ENCODE measurements at regions not wholly inside any gene's neighbourhood (a gene's known extent, or its start where the extent isn't known, plus 50 kb on each side); places are given as distances from the start of the nearest gene placed in this dataset.

- TF ChIP-seq ETS1 (IDR thresholded peaks at IDR 0.05) (no peak), ZNF331 (CRISPR knock-in tag; IDR thresholded peaks at IDR 0.05; ENCODE audit: low read depth) (no peak), ZNF114 (CRISPR knock-in tag; IDR thresholded peaks at IDR 0.05) (no peak), POLR2AphosphoS5 (IDR thresholded peaks at IDR 0.05; ENCODE audit: low read depth) (no peak), CTCF (conservative IDR thresholded peaks at IDR 0.05; ENCODE audit: low read depth in 2 of 2) (no peak), EZH2 (IDR thresholded peaks at IDR 0.05; ENCODE audit: low read depth, unreplicated experiment) (no peak)
Measured at GRCh38 chrX:43566170-43566569, 89.9 kb upstream of the MAOA start (continued).

- Mint-ChIP-seq H3K4me1 (no peaks in the 10 kb centered on the region), H3K9me3 (no peaks in the 10 kb centered on the region), H3K36me3 (ENCODE audit: low read depth) (no peaks in the 10 kb centered on the region), H3K4me3 (no peak overlapping the region), H3K27ac (no peak overlapping the region), H3K27me3 (ENCODE audit: insufficient read depth, low read depth, poor library complexity) (no peaks in the 10 kb centered on the region)
- H3K9me2 ChIP-seq (ENCODE audit: insufficient read depth) = no peaks in the 10 kb centered on the region
- H2AFZ ChIP-seq = no peak overlapping the region
- no peak overlapping the region for H3K4me2 ChIP-seq
- no peaks in the 10 kb centered on the region for H3K79me2 ChIP-seq (replicated peaks; ENCODE audit: insufficient read depth)
- ATAC-seq (no peak), DNase-seq (ENCODE audit: low spot score) (no peak)
- no peaks in the 10 kb centered on the region for H4K20me1 ChIP-seq (replicated peaks; ENCODE audit: insufficient read depth)
- H3F3A ChIP-seq (replicated peaks; ENCODE audit: low read depth) = no peaks in the 10 kb centered on the region
- no peak overlapping the region for H3K4me3 ChIP-seq
- no peak for TF ChIP-seq JUNB (IDR thresholded peaks at IDR 0.05; ENCODE audit: unreplicated experiment)
- no peak for TF ChIP-seq CTCF (conservative IDR thresholded peaks at IDR 0.05; ENCODE audit: low read depth in 2 of 2)
- TF ChIP-seq EZH2 (IDR thresholded peaks at IDR 0.05; ENCODE audit: low read depth, unreplicated experiment) = no peak
- TF ChIP-seq ZNF331 (CRISPR knock-in tag; IDR thresholded peaks at IDR 0.05; ENCODE audit: low read depth) = no peak
- TF ChIP-seq ZNF114 (CRISPR knock-in tag; IDR thresholded peaks at IDR 0.05) = no peak
- no peak for TF ChIP-seq POLR2AphosphoS5 (IDR thresholded peaks at IDR 0.05; ENCODE audit: low read depth)
- TF ChIP-seq EZH2phosphoT487 (IDR thresholded peaks at IDR 0.05; ENCODE audit: unreplicated experiment) = no peak
- TF ChIP-seq ETS1 (IDR thresholded peaks at IDR 0.05) = no peak
- TF ChIP-seq REST (IDR thresholded peaks at IDR 0.05; ENCODE audit: unreplicated experiment) = no peak
- no peak for TF ChIP-seq STAT1 (IDR thresholded peaks at IDR 0.05; ENCODE audit: unreplicated experiment)
- H3K27me3 ChIP-seq (ENCODE audit: insufficient read depth) = no peaks in the 10 kb centered on the region
- H3K36me3 ChIP-seq (ENCODE audit: insufficient read depth) = no peaks in the 10 kb centered on the region
- H3K27ac ChIP-seq (ENCODE audit: low read depth) = no peak overlapping the region
- no peaks in the 10 kb centered on the region for H3K4me1 ChIP-seq (ENCODE audit: insufficient read depth)
Measured at GRCh38 chrX:43573441-43574015, 82.6 kb upstream of the MAOA start.

Measured in GM23338 (cell line).